Heart left ventricle (tissue), 16 donors: ENCODE measurements at regions not wholly inside any gene's neighbourhood (a gene's known extent, or its start where the extent isn't known, plus 50 kb on each side); places are given as distances from the start of the nearest gene placed in this dataset.

ENCODE experiments used
- ATAC-seq, 4 donors: fragments of 200-7000 bp; cut with Tn5 transposase; one replicate each; pipeline ENCODE4 v1.9.1; 2020 to 2022; ENCODE audit warnings: moderate library complexity in 4 of 4, mild to moderate bottlenecking in 3 of 4, moderate number of reproducible peaks in 1 of 4
- DNase-seq, 5 donors: peaks; one replicate each; pipeline ENCODE4 v3.0.0-alpha.2; 2020
- H3K27ac ChIP-seq, 12 donors: fragments of 200-600 bp; sonication (generic) in 4 of 12; one replicate each; pipeline versions ENCODE4 v1.5.0 to v1.8.0; 2016 to 2022; ENCODE audit warnings: mild to moderate bottlenecking in 2 of 12
- H3K27me3 ChIP-seq, 9 donors: fragments of 200-600 bp; sonication (generic) in 2 of 9; one replicate each; pipeline versions ENCODE4 v1.5.1 to v1.8.0; 2016 to 2022; ENCODE audit warnings: mild to moderate bottlenecking in 3 of 9
- H3K36me3 ChIP-seq, 9 donors: fragments of 200-600 bp; sonication (generic) in 2 of 9; one replicate each; pipeline versions ENCODE4 v1.5.0 to v1.8.0; 2018 to 2022; ENCODE audit warnings: mild to moderate bottlenecking in 2 of 9
- H3K4me1 ChIP-seq, 12 donors: fragments of 200-600 bp; sonication (generic) in 4 of 12; one replicate each; pipeline versions ENCODE4 v1.5.0 to v1.8.0; 2016 to 2022; ENCODE audit warnings: mild to moderate bottlenecking in 3 of 12
- H3K4me3 ChIP-seq, 12 donors: fragments of 200-600 bp; sonication (generic) in 4 of 12; one replicate each; pipeline versions ENCODE4 v1.5.0 to v1.8.0; 2017 to 2022; ENCODE audit warnings: mild to moderate bottlenecking in 9 of 12, moderate library complexity in 4 of 12
- H3K9me3 ChIP-seq, 12 donors: fragments of 200-600 bp; sonication (generic) in 4 of 12; one replicate each; pipeline versions ENCODE4 v1.5.0 to v1.8.0; 2016 to 2022; ENCODE audit warnings: mild to moderate bottlenecking in 1 of 12
- POLR2A ChIP-seq, 2 donors: fragments of 450-650 bp; IDR thresholded peaks; one replicate each; pipeline ENCODE4 v1.6.1; 2017; ENCODE audit warnings: antibody characterized with exemption in 2 of 2, mild to moderate bottlenecking in 2 of 2, moderate library complexity in 2 of 2
- WGBS, 4 donors: extraction: QIAGEN DNeasy Blood & Tissue Kit in 2 of 4; methylation state at CpG; one replicate each; pipeline versions ENCODE4 v1.1.5 to v1.1.7; 2013 to 2018; 5-methylcytosine and 5-hydroxymethylcytosine counted together
- intact Hi-C, 10 donors: fragments of 100-400 bp; cut with DNase I; formaldehyde crosslinking; loops; one replicate each; pipeline versions ENCODE4 v1.11.1 to v1.14.2; 2022
- TF ChIP-seq, protein P1 (sequence below), 12 donors: fragments of 200-600 bp; sonication (generic) in 4 of 12; IDR thresholded peaks; one replicate each; pipeline versions ENCODE4 v1.5.0 to v1.8.0; 2018 to 2022; ENCODE audit warnings: antibody characterized with exemption in 12 of 12, mild to moderate bottlenecking in 5 of 12
- donor health status: ischemic (EF 13 %, LVEDD 7.1; RV severe dilation, severe dysfunction).
- donor health status: healthy with polysubstance abuse.
- donor health status: DM: no; HTN: yes; CAD: no.
- donor health status: DM: no; HTN: no; CAD: no.
- donor health status: ischemic (EF 25% LVEDD 6.9; RV normal size, moderate dysfunction).
- donor health status: ischemic (EF 25% LVEDD 5.7; RV mildly dilated, moderate dysfunction).
- donor health status: healthy.
- donor health status: DM: yes; HTN: yes; CAD: no.
- donor health status: ischemic (EF 35%, LVEDD 5.7; RV mildly dilated, moderate dysfunction).
- donor health status: nonischemic (EF 11% LVEDD 7.7; RV severe dilation, severe dysfunction).
- donor health status: DM: yes; HTN: yes; CAD: no.
- donor health status: PGD.
- donor health status: ischemic (EF 29% LVEDD 5.4; RV normal size, mild dysfunction).
- donor health status: nonischemic (EF 23%, LVEDD 6.1; RV moderate dilation, normal function).

DNA sequence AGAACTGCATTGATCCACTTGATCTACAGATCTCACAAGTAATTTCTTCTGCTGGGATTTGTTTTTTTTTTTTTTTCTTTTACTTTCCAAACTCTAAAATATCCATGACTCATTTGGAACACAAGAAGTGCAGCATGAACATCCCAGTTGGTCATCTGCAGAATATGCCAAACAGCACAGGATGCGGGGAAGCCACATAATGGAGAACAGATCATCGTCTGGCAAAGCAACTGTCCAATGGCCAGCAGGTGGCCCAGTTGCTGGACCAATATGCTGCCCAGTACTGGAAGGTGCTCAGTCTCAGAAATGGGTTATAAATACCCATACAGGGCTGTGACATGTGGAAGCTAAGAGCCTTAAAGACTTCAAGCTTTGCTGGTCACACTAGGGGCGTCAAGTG, 221.3 kb upstream of the TAS2R1 start:
- TF ChIP-seq POLR2A (IDR thresholded peaks at IDR 0.05): no peak
- TF ChIP-seq, protein P1, sequence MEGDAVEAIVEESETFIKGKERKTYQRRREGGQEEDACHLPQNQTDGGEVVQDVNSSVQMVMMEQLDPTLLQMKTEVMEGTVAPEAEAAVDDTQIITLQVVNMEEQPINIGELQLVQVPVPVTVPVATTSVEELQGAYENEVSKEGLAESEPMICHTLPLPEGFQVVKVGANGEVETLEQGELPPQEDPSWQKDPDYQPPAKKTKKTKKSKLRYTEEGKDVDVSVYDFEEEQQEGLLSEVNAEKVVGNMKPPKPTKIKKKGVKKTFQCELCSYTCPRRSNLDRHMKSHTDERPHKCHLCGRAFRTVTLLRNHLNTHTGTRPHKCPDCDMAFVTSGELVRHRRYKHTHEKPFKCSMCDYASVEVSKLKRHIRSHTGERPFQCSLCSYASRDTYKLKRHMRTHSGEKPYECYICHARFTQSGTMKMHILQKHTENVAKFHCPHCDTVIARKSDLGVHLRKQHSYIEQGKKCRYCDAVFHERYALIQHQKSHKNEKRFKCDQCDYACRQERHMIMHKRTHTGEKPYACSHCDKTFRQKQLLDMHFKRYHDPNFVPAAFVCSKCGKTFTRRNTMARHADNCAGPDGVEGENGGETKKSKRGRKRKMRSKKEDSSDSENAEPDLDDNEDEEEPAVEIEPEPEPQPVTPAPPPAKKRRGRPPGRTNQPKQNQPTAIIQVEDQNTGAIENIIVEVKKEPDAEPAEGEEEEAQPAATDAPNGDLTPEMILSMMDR (IDR thresholded peaks at IDR 0.05): peak in 1 of 12 donors; percentile 15

DNA sequence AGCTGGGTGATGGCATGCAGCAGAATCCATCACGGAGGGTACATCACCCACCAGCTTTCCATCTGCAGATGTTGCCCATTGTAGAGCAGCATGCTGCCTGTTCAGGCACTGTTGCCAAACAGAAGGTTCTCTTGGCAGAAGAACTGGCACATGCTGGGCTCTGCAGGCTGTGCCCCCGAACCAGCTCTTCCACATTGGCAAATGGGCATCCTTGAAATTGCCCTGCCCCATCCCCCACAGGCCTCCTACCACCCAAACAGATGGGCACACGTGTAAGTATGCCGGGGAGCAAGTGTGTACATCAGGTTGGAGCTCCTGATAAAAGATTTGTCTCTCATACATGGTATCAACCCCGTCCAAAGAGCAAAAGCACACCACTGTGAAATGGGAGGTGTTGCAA, 220.3 kb upstream of the TAS2R1 start:
- no peaks in the 10 kb centered on the region for H3K9me3 ChIP-seq
- no peak for TF ChIP-seq POLR2A (IDR thresholded peaks at IDR 0.05)
- TF ChIP-seq, protein P1 (IDR thresholded peaks at IDR 0.05): no peak
- H3K36me3 ChIP-seq: no peaks in the 10 kb centered on the region
- ATAC-seq: no peak
- intact Hi-C loops: no loop called here
- H3K27ac ChIP-seq: no peak overlapping the region
- no peaks in the 10 kb centered on the region for H3K27me3 ChIP-seq
- H3K4me3 ChIP-seq: no peak overlapping the region
- no peaks in the 10 kb centered on the region for H3K4me1 ChIP-seq
- 74 to 86% (median 83%) methylated on average over 5 of the region's 5 CpGs for WGBS, 4 donors
- no peak for DNase-seq

More for the DNA sequence above, 221.3 kb upstream of the TAS2R1 start:
- Histone ChIP-seq H3K4me1 (no peaks in the 10 kb centered on the region), H3K4me3 (no peak overlapping the region), H3K36me3 (no peaks in the 10 kb centered on the region), H3K9me3 (peaks cover 0 to 5% (median 0%) of the 10 kb centered on the region in 12 donors), H3K27ac (no peak overlapping the region), H3K27me3 (no peaks in the 10 kb centered on the region)
- ATAC-seq (no peak), DNase-seq (no peak)
- 63 to 69% (median 68%) methylated on average over 3 of the region's 3 CpGs for WGBS, 4 donors
- intact Hi-C loops: no loop called here

DNA sequence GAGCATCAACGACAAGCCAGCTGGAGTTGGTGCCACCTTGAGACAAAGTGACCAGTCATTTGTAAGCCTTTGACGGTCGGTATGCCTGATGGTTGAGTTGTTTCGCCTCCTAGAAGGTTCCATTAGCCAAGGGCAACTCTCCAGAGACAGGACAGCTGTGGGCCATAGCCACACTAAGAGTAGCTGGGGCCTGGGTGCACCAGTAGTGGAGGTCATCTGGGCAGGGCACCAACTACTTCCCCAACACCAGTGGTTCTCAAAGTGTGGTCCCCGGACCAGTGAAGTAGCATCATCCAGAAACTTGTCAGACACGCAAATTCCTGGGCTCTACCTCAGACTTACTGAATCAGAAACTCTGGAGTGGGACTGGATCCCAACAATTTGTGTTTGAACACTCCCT, 217.5 kb upstream of the TAS2R1 start:
- TF ChIP-seq POLR2A (IDR thresholded peaks at IDR 0.05): no peak
- TF ChIP-seq, protein P1 (IDR thresholded peaks at IDR 0.05): no peak
- Histone ChIP-seq H3K9me3 (no peaks in the 10 kb centered on the region), H3K27ac (no peak overlapping the region), H3K36me3 (no peaks in the 10 kb centered on the region), H3K4me3 (no peak overlapping the region), H3K27me3 (no peaks in the 10 kb centered on the region), H3K4me1 (no peaks in the 10 kb centered on the region)
- intact Hi-C loops: no loop called here
- DNase-seq (no peak), ATAC-seq (no peak)
- 75 to 89% (median 84%) methylated on average over 5 to 6 of the region's 6 CpGs for WGBS, 4 donors

DNA sequence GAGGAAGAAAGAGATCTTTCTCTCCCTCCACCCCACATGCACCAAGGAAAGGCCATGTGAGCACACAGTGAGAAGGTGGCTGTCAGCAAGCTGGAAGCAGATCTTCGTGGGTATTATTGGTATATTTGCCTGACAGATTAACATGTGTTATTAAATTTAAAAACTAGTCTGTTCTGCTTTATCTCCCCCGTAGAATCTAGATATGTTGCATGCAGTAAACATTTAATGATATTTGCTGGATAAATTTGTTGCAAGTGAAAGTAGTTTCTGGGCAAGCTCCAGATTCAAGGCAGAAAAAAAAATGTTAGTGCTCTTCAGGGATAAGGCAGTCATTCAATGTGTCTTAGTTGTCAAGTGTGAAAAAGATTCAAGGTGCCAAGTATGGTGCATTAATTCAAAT, 215.0 kb upstream of the TAS2R1 start:
- intact Hi-C loops: no loop called here
- DNase-seq (no peak), ATAC-seq (no peak)
- Histone ChIP-seq H3K36me3 (no peaks in the 10 kb centered on the region), H3K9me3 (peaks cover 0 to 12% (median 0%) of the 10 kb centered on the region in 12 donors), H3K4me3 (no peak overlapping the region), H3K27ac (no peak overlapping the region), H3K4me1 (no peaks in the 10 kb centered on the region), H3K27me3 (no peaks in the 10 kb centered on the region)
- WGBS, 4 donors: 75 to 87% (median 80%) methylated on average over 2 of the region's 2 CpGs
- TF ChIP-seq, protein P1 (IDR thresholded peaks at IDR 0.05): no peak
- no peak for TF ChIP-seq POLR2A (IDR thresholded peaks at IDR 0.05)
